Liver (tissue), 8 donors: ENCODE measurements at regions not wholly inside any gene's neighbourhood (a gene's known extent, or its start where the extent isn't known, plus 50 kb on each side); places are given as distances from the start of the nearest gene placed in this dataset.

ENCODE experiments used
- DNase-seq: peaks from one replicate; pipeline ENCODE4 v3.0.0-alpha.2; 2017; ENCODE audit warnings: low spot score
- H3K27ac ChIP-seq, 2 donors: one replicate each; pipeline ENCODE4 v1.7.0; 2013; ENCODE audit warnings: inconsistent platforms in 2 of 2, low read length in 2 of 2, control low read depth in 1 of 2, low read depth in 1 of 2, mild to moderate bottlenecking in 1 of 2
- H3K27me3 ChIP-seq, 4 donors: one replicate each; pipeline versions ENCODE4 v1.6.1 to v1.7.0; 2013; ENCODE audit warnings: low read length in 3 of 4, inconsistent platforms in 1 of 4, mild to moderate bottlenecking in 1 of 4, moderate library complexity in 1 of 4; ENCODE audit not compliant: control insufficient read depth in 4 of 4, insufficient read depth in 4 of 4
- H3K36me3 ChIP-seq, 4 donors: one replicate each; pipeline versions ENCODE4 v1.6.1 to v1.7.0; 2013; ENCODE audit warnings: low read length in 3 of 4, mild to moderate bottlenecking in 3 of 4, low read depth in 1 of 4, moderate library complexity in 1 of 4; ENCODE audit not compliant: control insufficient read depth in 4 of 4, insufficient read depth in 3 of 4
- H3K4me1 ChIP-seq, 4 donors: one replicate each; pipeline versions ENCODE4 v1.6.1 to v1.7.0; 2013; ENCODE audit warnings: low read length in 3 of 4, mild to moderate bottlenecking in 3 of 4, moderate library complexity in 1 of 4; ENCODE audit not compliant: control insufficient read depth in 4 of 4, insufficient read depth in 4 of 4
- H3K4me3 ChIP-seq, 3 donors: one replicate each; pipeline versions ENCODE4 v1.6.1 to v1.7.0; 2013; ENCODE audit warnings: low read length in 3 of 3, control low read depth in 1 of 3, low read depth in 1 of 3, mild to moderate bottlenecking in 1 of 3
- H3K9ac ChIP-seq, 2 donors: one replicate each; pipeline ENCODE4 v1.7.0; 2013; ENCODE audit warnings: low read length in 2 of 2, mild to moderate bottlenecking in 2 of 2, moderate library complexity in 2 of 2, control low read depth in 1 of 2, low read depth in 1 of 2
- H3K9me3 ChIP-seq, 4 donors: one replicate each; pipeline versions ENCODE4 v1.6.1 to v1.7.0; 2013; ENCODE audit warnings: low read length in 3 of 4; ENCODE audit not compliant: control insufficient read depth in 4 of 4
- ATF3 ChIP-seq: IDR thresholded peaks from 2 replicates; pipeline ENCODE4 v1.6.1; 2016; ENCODE audit warnings: antibody characterized with exemption
- CTCF ChIP-seq: fragments of 150-350 bp; IDR thresholded peaks from 2 replicates; pipeline ENCODE4 v1.5.1; 2017; ENCODE audit warnings: improper control_type of control experiment, low read depth, low read length; ENCODE audit not compliant: missing input control
- EGR1 ChIP-seq, 2 donors: IDR thresholded peaks; 2 replicates each; pipeline ENCODE4 v1.6.1; 2016 to 2018; ENCODE audit warnings: antibody characterized with exemption in 2 of 2, low read depth in 2 of 2
- FOXA1 ChIP-seq: IDR thresholded peaks from 2 replicates; pipeline ENCODE4 v1.6.1; 2016; ENCODE audit warnings: antibody characterized with exemption
- FOXA2 ChIP-seq: IDR thresholded peaks from 2 replicates; pipeline ENCODE4 v1.6.1; 2016; ENCODE audit warnings: antibody characterized with exemption
- HNF4A ChIP-seq, 2 donors: conservative IDR thresholded peaks; 2 replicates each; pipeline ENCODE4 v1.6.1; 2016; ENCODE audit warnings: antibody characterized with exemption in 2 of 2, mild to moderate bottlenecking in 2 of 2
- HNF4G ChIP-seq: IDR thresholded peaks from 2 replicates; pipeline ENCODE4 v1.6.1; 2016; ENCODE audit warnings: antibody characterized with exemption
- JUND ChIP-seq, 2 donors: IDR thresholded peaks; 2 replicates each; pipeline ENCODE4 v1.6.1; 2016; ENCODE audit warnings: antibody characterized with exemption in 2 of 2
- NR2F2 ChIP-seq: IDR thresholded peaks from 2 replicates; pipeline ENCODE4 v1.6.1; 2016; ENCODE audit warnings: antibody characterized with exemption
- RAD21 ChIP-seq, 2 donors: IDR thresholded peaks; 2 replicates each; pipeline ENCODE4 v1.6.1; 2016; ENCODE audit warnings: antibody characterized with exemption in 2 of 2, mild to moderate bottlenecking in 2 of 2
- RXRA ChIP-seq, 2 donors: IDR thresholded peaks; 2 replicates each; pipeline ENCODE4 v1.6.1; 2017 to 2018; ENCODE audit warnings: antibody characterized with exemption in 2 of 2, mild to moderate bottlenecking in 1 of 2
- SP1 ChIP-seq: IDR thresholded peaks from 2 replicates; pipeline ENCODE4 v1.6.1; 2018; ENCODE audit warnings: antibody characterized with exemption, mild to moderate bottlenecking
- TAF1 ChIP-seq: conservative IDR thresholded peaks from 2 replicates; pipeline ENCODE4 v1.6.1; 2016; ENCODE audit warnings: antibody characterized with exemption, mild to moderate bottlenecking
- YY1 ChIP-seq: IDR thresholded peaks from 2 replicates; pipeline ENCODE4 v1.6.1; 2016; ENCODE audit warnings: antibody characterized with exemption, mild to moderate bottlenecking
- ZBTB33 ChIP-seq: IDR thresholded peaks from 2 replicates; pipeline ENCODE4 v1.6.1; 2016; ENCODE audit warnings: antibody characterized with exemption
- WGBS: extraction: QIAGEN DNeasy Blood & Tissue Kit; methylation state at CpG from one replicate; pipeline ENCODE4 v1.1.7; 2013; 5-methylcytosine and 5-hydroxymethylcytosine counted together
- donor health status: healthy.
- donor health status: healthy.
- donor health status: healthy.
- donor health status: healthy.
- donor health status: healthy.

GRCh38 chr9:73269430-73270101 lies 117.9 kb downstream of the ANXA1 start:
- no peak overlapping the region for H3K9ac ChIP-seq
- WGBS = 32% methylated on average over 4 of the region's 4 CpGs
- peak; percentile 76 to 77 for TF ChIP-seq RAD21 (IDR thresholded peaks at IDR 0.05)
- TF ChIP-seq SP1 = no peak
- peak; percentile 24 for TF ChIP-seq YY1
- no peak for TF ChIP-seq FOXA1
- TF ChIP-seq CTCF = peak; percentile 22
- no peak for TF ChIP-seq ZBTB33
- TF ChIP-seq TAF1 = no peak
- TF ChIP-seq EGR1 (IDR thresholded peaks at IDR 0.05; ENCODE audit: low read depth in 2 of 2) = no peak
- no peak for TF ChIP-seq HNF4A (conservative IDR thresholded peaks at IDR 0.05)
- no peak for TF ChIP-seq ATF3

GRCh38 chr9:73270967-73271721 lies 119.5 kb downstream of the ANXA1 start:
- no peak overlapping the region for H3K27ac ChIP-seq
- H3K4me1 ChIP-seq = peaks cover 0 to 5% (median 0%) of the 10 kb centered on the region in 4 donors
- TF ChIP-seq TAF1 (no peak), HNF4G (no peak), JUND (IDR thresholded peaks at IDR 0.05) (peak in 1 of 2 donors; percentile 42)
- 77% methylated on average over 3 of the region's 3 CpGs for WGBS
- H3K27me3 ChIP-seq = no peaks in the 10 kb centered on the region
- no peaks in the 10 kb centered on the region for H3K9me3 ChIP-seq
- DNase-seq = no peak
- no peak overlapping the region for H3K4me3 ChIP-seq
- H3K36me3 ChIP-seq = no peaks in the 10 kb centered on the region
- H3K9ac ChIP-seq = no peak overlapping the region

More at GRCh38 chr9:73269430-73270101, 117.9 kb downstream of the ANXA1 start:
- peaks cover 0 to 5% (median 0%) of the 10 kb centered on the region in 4 donors for H3K4me1 ChIP-seq
- DNase-seq = no peak
- H3K4me3 ChIP-seq = no peak overlapping the region
- H3K27me3 ChIP-seq = no peaks in the 10 kb centered on the region
- no peak overlapping the region for H3K27ac ChIP-seq
- no peaks in the 10 kb centered on the region for H3K9me3 ChIP-seq
- no peaks in the 10 kb centered on the region for H3K36me3 ChIP-seq

GRCh38 chr9:73280113-73280512 lies 128.4 kb downstream of the ANXA1 start:
- H3K4me1 ChIP-seq = no peaks in the 10 kb centered on the region
- peaks cover 0 to 5% (median 0%) of the 10 kb centered on the region in 4 donors for H3K27me3 ChIP-seq
- H3K4me3 ChIP-seq = no peak overlapping the region
- H3K9ac ChIP-seq = no peak overlapping the region
- 76% methylated on average over 3 of the region's 3 CpGs for WGBS
- no peaks in the 10 kb centered on the region for H3K36me3 ChIP-seq
- TF ChIP-seq JUND (IDR thresholded peaks at IDR 0.05) (no peak), RXRA (IDR thresholded peaks at IDR 0.05) (no peak), YY1 (no peak), RAD21 (IDR thresholded peaks at IDR 0.05) (no peak), FOXA2 (no peak), NR2F2 (no peak), SP1 (no peak), TAF1 (no peak), EGR1 (IDR thresholded peaks at IDR 0.05; ENCODE audit: low read depth in 2 of 2) (no peak)
- no peaks in the 10 kb centered on the region for H3K9me3 ChIP-seq
- H3K27ac ChIP-seq = no peak overlapping the region
- DNase-seq = no peak
